Astrocyte (in vitro differentiated cells and primary cell): ENCODE measurements at regions not wholly inside any gene's neighbourhood (a gene's known extent, or its start where the extent isn't known, plus 50 kb on each side); places are given as distances from the start of the nearest gene placed in this dataset.

ENCODE experiments used
- DNase-seq: peaks from one replicate; pipeline ENCODE4 v3.0.0-alpha.2; 2010; ENCODE audit warnings: low read depth
- FAIRE-seq: peaks from 2 replicates; lab custom pipeline; 2011; peaks lifted over from hg19 to GRCh38; lab: Jason Lieb, UNC
- H2AFZ ChIP-seq: 2 replicates; pipeline ENCODE4 v1.6.0; 2012; ENCODE audit warnings: low read depth, low read length, inconsistent platforms
- H3K27ac ChIP-seq: 2 replicates; pipeline ENCODE4 v1.5.1; 2011; ENCODE audit warnings: low read depth, low read length, inconsistent platforms
- H3K27me3 ChIP-seq: 2 replicates; pipeline ENCODE4 v1.6.0; 2011; ENCODE audit warnings: low read length, inconsistent platforms; ENCODE audit not compliant: insufficient read depth
- H3K36me3 ChIP-seq: 2 replicates; pipeline ENCODE4 v1.5.1; 2011; ENCODE audit warnings: low read length, inconsistent platforms; ENCODE audit not compliant: insufficient read depth
- H3K4me1 ChIP-seq: 2 replicates; pipeline ENCODE4 v1.5.1; 2011; ENCODE audit warnings: low read length, inconsistent platforms; ENCODE audit not compliant: insufficient read depth
- H3K4me2 ChIP-seq: 2 replicates; pipeline ENCODE4 v1.6.0; 2012; ENCODE audit warnings: low read length, inconsistent platforms
- H3K4me3 ChIP-seq: 2 replicates; pipeline ENCODE4 v1.5.1; 2011; ENCODE audit warnings: low read depth, mild to moderate bottlenecking, low read length, inconsistent platforms; ENCODE audit not compliant: insufficient read depth
- H3K79me2 ChIP-seq: 2 replicates; pipeline ENCODE4 v1.6.0; 2012; ENCODE audit warnings: mild to moderate bottlenecking, low read length, inconsistent platforms; ENCODE audit not compliant: insufficient read depth
- H3K9ac ChIP-seq: 2 replicates; pipeline ENCODE4 v1.6.0; 2012; ENCODE audit warnings: mild to moderate bottlenecking, low read length, inconsistent platforms
- H3K9me3 ChIP-seq: 2 replicates; pipeline ENCODE4 v1.5.1; 2012; ENCODE audit warnings: low read depth, mild to moderate bottlenecking, low read length, inconsistent platforms; ENCODE audit not compliant: insufficient read depth
- H4K20me1 ChIP-seq: 2 replicates; pipeline ENCODE4 v1.6.0; 2012; ENCODE audit warnings: low read length, inconsistent platforms; ENCODE audit not compliant: insufficient read depth
- H3K27ac Mint-ChIP-seq: one replicate; pipeline ENCODE4 v1.8.0; 2021; ENCODE audit warnings: mild to moderate bottlenecking, mixed read lengths; ENCODE audit not compliant: unreplicated experiment
- H3K27me3 Mint-ChIP-seq: one replicate; pipeline ENCODE4 v1.8.0; 2021; ENCODE audit warnings: low read depth, mixed read lengths; ENCODE audit not compliant: unreplicated experiment
- H3K36me3 Mint-ChIP-seq: one replicate; pipeline ENCODE4 v1.8.0; 2021; ENCODE audit warnings: low read depth, mixed read lengths; ENCODE audit not compliant: unreplicated experiment
- H3K4me1 Mint-ChIP-seq: one replicate; pipeline ENCODE4 v1.8.0; 2021; ENCODE audit warnings: low read depth, mixed read lengths; ENCODE audit not compliant: unreplicated experiment
- H3K4me3 Mint-ChIP-seq: one replicate; pipeline ENCODE4 v1.8.0; 2021; ENCODE audit warnings: mild to moderate bottlenecking, moderate library complexity, mixed read lengths; ENCODE audit not compliant: unreplicated experiment
- H3K9me3 Mint-ChIP-seq: one replicate; pipeline ENCODE4 v1.8.0; 2021; ENCODE audit warnings: mild to moderate bottlenecking, mixed read lengths; ENCODE audit not compliant: unreplicated experiment
- EZH2 ChIP-seq: IDR thresholded peaks from 2 replicates; pipeline ENCODE4 v1.6.1; 2012; ENCODE audit warnings: mild to moderate bottlenecking, low read length, inconsistent platforms; ENCODE audit not compliant: insufficient read depth
- TF ChIP-seq, protein P1 (sequence below): IDR thresholded peaks from 2 replicates; pipeline ENCODE4 v1.5.1; 2011; ENCODE audit warnings: low read depth, mild to moderate bottlenecking, inconsistent platforms, low read length, moderate library complexity; ENCODE audit not compliant: insufficient read depth

DNA sequence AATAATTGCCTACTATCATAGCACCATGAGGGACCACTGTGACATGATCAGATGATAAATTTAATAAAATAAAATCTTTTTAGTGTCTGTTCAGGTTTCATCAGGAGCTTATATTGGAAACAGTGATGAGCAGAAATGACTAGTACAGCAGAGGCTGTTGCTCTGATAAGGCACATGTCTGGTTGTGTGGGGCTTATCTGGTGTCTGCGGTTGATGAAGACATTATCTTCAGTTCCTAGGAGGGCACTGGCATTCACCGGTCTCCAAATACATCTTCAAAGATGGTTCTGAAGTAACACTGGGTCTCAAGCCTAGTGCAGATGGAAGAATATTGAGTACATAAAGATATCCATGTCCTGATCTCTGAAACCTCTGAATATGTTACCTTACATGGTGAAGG, 125.3 kb downstream of the SUCNR1 start:
- Histone ChIP-seq H3K4me2 (no peak overlapping the region), H3K4me3 (no peak overlapping the region), H3K27me3 (no peaks in the 10 kb centered on the region), H4K20me1 (no peaks in the 10 kb centered on the region), H3K9ac (no peak overlapping the region), H3K4me1 (no peaks in the 10 kb centered on the region), H2AFZ (no peak overlapping the region), H3K27ac (no peak overlapping the region), H3K9me3 (no peaks in the 10 kb centered on the region), H3K36me3 (no peaks in the 10 kb centered on the region), H3K79me2 (no peaks in the 10 kb centered on the region)
- no peak overlapping the region for H3K4me3 Mint-ChIP-seq
- H3K36me3 Mint-ChIP-seq: no peaks in the 10 kb centered on the region
- no peaks in the 10 kb centered on the region for H3K9me3 Mint-ChIP-seq
- H3K27ac Mint-ChIP-seq: no peak overlapping the region
- H3K4me1 Mint-ChIP-seq: no peaks in the 10 kb centered on the region
- DNase-seq (no peak), FAIRE-seq (no peak)
- TF ChIP-seq EZH2: no peak
- TF ChIP-seq, protein P1, sequence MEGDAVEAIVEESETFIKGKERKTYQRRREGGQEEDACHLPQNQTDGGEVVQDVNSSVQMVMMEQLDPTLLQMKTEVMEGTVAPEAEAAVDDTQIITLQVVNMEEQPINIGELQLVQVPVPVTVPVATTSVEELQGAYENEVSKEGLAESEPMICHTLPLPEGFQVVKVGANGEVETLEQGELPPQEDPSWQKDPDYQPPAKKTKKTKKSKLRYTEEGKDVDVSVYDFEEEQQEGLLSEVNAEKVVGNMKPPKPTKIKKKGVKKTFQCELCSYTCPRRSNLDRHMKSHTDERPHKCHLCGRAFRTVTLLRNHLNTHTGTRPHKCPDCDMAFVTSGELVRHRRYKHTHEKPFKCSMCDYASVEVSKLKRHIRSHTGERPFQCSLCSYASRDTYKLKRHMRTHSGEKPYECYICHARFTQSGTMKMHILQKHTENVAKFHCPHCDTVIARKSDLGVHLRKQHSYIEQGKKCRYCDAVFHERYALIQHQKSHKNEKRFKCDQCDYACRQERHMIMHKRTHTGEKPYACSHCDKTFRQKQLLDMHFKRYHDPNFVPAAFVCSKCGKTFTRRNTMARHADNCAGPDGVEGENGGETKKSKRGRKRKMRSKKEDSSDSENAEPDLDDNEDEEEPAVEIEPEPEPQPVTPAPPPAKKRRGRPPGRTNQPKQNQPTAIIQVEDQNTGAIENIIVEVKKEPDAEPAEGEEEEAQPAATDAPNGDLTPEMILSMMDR: no peak
- no peaks in the 10 kb centered on the region for H3K27me3 Mint-ChIP-seq

DNA sequence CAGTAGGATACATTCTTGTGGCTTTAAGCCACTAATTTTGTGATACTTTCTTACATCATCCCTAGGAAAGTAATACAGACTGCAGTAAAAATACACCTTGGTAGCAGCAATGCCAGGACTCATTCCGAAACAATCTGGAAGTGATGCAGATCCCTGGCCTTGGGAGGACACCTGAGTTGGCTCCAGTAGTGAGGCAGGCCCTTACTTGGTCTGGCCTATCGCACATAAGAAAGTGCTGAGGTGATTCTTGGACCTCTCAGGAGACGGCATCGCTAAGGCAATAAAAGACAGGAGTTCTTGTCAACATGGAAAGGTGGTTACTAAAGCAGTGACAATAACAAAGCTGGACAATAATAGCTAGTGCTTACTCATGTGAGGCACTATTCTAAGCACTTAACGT, 126.5 kb downstream of the SUCNR1 start:
- H3K4me3 ChIP-seq: no peak overlapping the region
- no peak overlapping the region for H3K27ac ChIP-seq
- no peaks in the 10 kb centered on the region for H3K27me3 Mint-ChIP-seq
- no peaks in the 10 kb centered on the region for H3K9me3 Mint-ChIP-seq
- no peaks in the 10 kb centered on the region for H3K9me3 ChIP-seq
- no peak overlapping the region for H3K4me2 ChIP-seq
- no peaks in the 10 kb centered on the region for H3K4me1 Mint-ChIP-seq
- TF ChIP-seq EZH2: no peak
- TF ChIP-seq, protein P1: no peak
- no peaks in the 10 kb centered on the region for H3K4me1 ChIP-seq
- H3K27me3 ChIP-seq: no peaks in the 10 kb centered on the region
- H3K27ac Mint-ChIP-seq: no peak overlapping the region
- FAIRE-seq: no peak
- no peak overlapping the region for H3K9ac ChIP-seq
- peak; percentile 6 for DNase-seq
- H3K36me3 ChIP-seq: no peaks in the 10 kb centered on the region
- H2AFZ ChIP-seq: no peak overlapping the region
- H3K79me2 ChIP-seq: no peaks in the 10 kb centered on the region
- no peaks in the 10 kb centered on the region for H3K36me3 Mint-ChIP-seq
- no peak overlapping the region for H3K4me3 Mint-ChIP-seq
- H4K20me1 ChIP-seq: no peaks in the 10 kb centered on the region

DNA sequence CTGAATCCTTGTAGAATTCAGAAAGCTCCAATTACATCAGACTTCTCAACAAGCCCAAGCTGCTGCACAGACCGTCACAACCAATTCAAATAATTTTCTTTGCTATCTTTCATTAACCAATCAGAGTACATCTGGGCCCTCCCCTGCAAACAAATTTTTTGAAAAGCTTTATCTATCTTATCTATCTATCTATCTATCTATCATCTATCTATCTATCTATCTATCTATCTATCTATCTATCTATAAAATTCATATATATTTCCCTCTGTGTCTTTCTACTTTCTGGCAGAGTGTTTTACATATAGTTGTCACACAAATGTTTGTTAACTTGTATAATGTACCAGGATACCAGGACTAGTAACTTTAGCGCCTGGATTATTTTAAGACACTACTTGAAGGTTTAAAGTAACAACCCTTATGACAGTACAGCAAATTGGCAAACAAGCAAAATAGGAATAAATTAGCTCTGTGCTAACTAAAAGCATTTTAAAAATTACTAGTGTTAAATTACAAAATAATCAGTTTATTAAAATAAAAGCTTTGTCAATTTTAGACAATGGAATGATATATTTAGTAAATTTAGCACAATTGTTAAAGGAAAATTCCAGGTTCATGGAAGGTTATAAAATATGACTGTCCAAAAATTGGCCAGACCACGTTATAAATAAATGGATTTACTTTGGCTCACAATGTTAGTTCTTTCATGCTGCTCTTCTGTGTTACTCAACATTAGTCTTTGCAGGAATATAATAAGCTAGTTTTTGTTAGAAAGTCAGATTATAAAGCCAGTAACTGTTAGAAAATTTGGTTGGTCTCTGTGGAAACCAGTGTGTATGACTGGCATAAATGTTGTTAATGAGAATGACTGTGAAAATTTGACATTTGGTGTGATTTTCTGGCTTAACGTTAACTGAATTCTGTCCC, 138.6 kb downstream of the SUCNR1 start:
- DNase-seq: no peak
- H3K4me2 ChIP-seq: no peak overlapping the region
- H3K9me3 ChIP-seq: no peaks in the 10 kb centered on the region
- Mint-ChIP-seq H3K36me3 (no peaks in the 10 kb centered on the region), H3K4me1 (no peaks in the 10 kb centered on the region), H3K27ac (no peak overlapping the region), H3K27me3 (no peaks in the 10 kb centered on the region), H3K9me3 (no peaks in the 10 kb centered on the region), H3K4me3 (no peak overlapping the region)
- no peak overlapping the region for H3K9ac ChIP-seq
- no peaks in the 10 kb centered on the region for H3K4me1 ChIP-seq
- H3K4me3 ChIP-seq: no peak overlapping the region
- H3K79me2 ChIP-seq: no peaks in the 10 kb centered on the region
- FAIRE-seq: no peak
- H3K36me3 ChIP-seq: no peaks in the 10 kb centered on the region
- TF ChIP-seq EZH2: no peak
- TF ChIP-seq, protein P1: no peak
- no peak overlapping the region for H2AFZ ChIP-seq
- no peak overlapping the region for H3K27ac ChIP-seq
- no peaks in the 10 kb centered on the region for H3K27me3 ChIP-seq
- no peaks in the 10 kb centered on the region for H4K20me1 ChIP-seq
